ENCODE measurements at regions not wholly inside any gene's neighbourhood (a gene's known extent, or its start where the extent isn't known, plus 50 kb on each side); places are given as distances from the start of the nearest gene placed in this dataset.

DNA sequence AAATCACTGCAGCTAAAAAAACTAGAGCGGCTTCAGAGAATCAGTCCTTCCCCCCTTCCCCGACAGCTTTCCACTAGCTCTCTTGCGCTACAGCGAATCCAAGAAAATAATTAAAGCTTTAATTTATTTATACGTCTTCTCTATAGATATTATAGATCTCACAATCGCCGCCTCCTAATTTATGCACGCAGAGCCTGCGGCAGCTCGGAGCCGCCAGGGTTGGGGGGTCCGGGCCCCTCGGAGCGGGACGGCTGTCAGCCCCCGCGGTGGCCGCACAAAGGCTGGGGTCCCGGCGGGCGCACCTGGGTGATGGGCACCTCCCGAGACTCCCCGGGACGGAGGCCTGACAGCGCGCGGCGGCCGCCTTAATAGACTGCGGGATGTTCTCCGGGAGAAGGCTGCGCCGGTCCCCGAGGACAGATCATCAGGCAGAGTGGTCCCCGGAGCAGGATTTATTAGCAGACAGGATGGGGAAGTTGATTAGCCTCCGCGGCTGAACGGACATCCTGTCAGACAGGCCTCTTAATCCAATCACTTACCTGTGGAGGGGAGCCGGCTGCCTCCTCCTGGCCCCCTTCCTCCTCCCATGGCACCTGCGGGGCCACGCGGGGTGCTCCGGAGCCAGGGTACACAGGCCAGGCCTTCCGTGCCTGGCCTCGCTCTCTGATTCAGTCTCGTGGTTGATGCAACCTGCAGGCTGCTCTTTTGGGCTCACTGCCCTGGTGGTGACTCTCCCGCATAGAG lies 166.8 kb downstream of the MELK start:
- TF ChIP-seq MAFK (IDR thresholded peaks at IDR 0.05; ENCODE audit: low read length) (no peak), PCBP1 (IDR thresholded peaks at IDR 0.05; ENCODE audit: low read depth, low read length, poor library complexity, severe bottlenecking) (no peak)
- TF ChIP-seq, protein P1, sequence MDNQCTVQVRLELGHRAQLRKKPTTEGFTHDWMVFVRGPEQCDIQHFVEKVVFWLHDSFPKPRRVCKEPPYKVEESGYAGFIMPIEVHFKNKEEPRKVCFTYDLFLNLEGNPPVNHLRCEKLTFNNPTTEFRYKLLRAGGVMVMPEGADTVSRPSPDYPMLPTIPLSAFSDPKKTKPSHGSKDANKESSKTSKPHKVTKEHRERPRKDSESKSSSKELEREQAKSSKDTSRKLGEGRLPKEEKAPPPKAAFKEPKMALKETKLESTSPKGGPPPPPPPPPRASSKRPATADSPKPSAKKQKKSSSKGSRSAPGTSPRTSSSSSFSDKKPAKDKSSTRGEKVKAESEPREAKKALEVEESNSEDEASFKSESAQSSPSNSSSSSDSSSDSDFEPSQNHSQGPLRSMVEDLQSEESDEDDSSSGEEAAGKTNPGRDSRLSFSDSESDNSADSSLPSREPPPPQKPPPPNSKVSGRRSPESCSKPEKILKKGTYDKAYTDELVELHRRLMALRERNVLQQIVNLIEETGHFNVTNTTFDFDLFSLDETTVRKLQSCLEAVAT (IDR thresholded peaks at IDR 0.05): no peak

All from K562 (cell line).